AG09309 (cell line): ENCODE measurements at regions not wholly inside any gene's neighbourhood (a gene's known extent, or its start where the extent isn't known, plus 50 kb on each side); places are given as distances from the start of the nearest gene placed in this dataset.

Experiments
- DNase-seq: peaks from one replicate; pipeline ENCODE4 v3.0.0-alpha.2; 2010; ENCODE audit warnings: low read depth
- H3K4me3 ChIP-seq: 2 replicates; pipeline ENCODE4 v1.5.1; 2011; ENCODE audit warnings: mild to moderate bottlenecking, low read depth, low read length, moderate library complexity; ENCODE audit not compliant: control insufficient read depth
- CTCF ChIP-seq: IDR thresholded peaks from 2 replicates; pipeline ENCODE4 v1.5.1; 2011; ENCODE audit warnings: mild to moderate bottlenecking, low read depth, low read length, inconsistent platforms; ENCODE audit not compliant: insufficient read depth, control insufficient read depth; ENCODE audit errors: missing control alignments

GRCh38 chr2:236773206-236773605 lies 203.6 kb downstream of the ACKR3 start:
- no peak for TF ChIP-seq CTCF
- DNase-seq, result no peak
- no peak overlapping the region for H3K4me3 ChIP-seq

GRCh38 chr2:236774171-236774570 lies 204.5 kb downstream of the ACKR3 start:
- no peak overlapping the region for H3K4me3 ChIP-seq
- TF ChIP-seq CTCF, result no peak
- no peak for DNase-seq

GRCh38 chr2:236775511-236775910 lies 205.9 kb downstream of the ACKR3 start:
- no peak overlapping the region for H3K4me3 ChIP-seq
- no peak for TF ChIP-seq CTCF
- no peak for DNase-seq

- no peak overlapping the region for H3K4me3 ChIP-seq
- no peak for DNase-seq
- no peak for TF ChIP-seq CTCF
Measured at GRCh38 chr2:236776206-236776605, 206.6 kb downstream of the ACKR3 start.

- H3K4me3 ChIP-seq, result no peak overlapping the region
- TF ChIP-seq CTCF, result no peak
- DNase-seq, result peak; percentile 62
Measured at GRCh38 chr2:236776695-236777251, 207.1 kb downstream of the ACKR3 start.

- no peak overlapping the region for H3K4me3 ChIP-seq
- no peak for DNase-seq
- no peak for TF ChIP-seq CTCF
Measured at GRCh38 chr2:236777408-236777807, 207.8 kb downstream of the ACKR3 start.
